ENCODE measurements at regions not wholly inside any gene's neighbourhood (a gene's known extent, or its start where the extent isn't known, plus 50 kb on each side); places are given as distances from the start of the nearest gene placed in this dataset.
A peak's percentile ranks its signal among the peaks of the same experiment; 100 is the strongest.

DNA sequence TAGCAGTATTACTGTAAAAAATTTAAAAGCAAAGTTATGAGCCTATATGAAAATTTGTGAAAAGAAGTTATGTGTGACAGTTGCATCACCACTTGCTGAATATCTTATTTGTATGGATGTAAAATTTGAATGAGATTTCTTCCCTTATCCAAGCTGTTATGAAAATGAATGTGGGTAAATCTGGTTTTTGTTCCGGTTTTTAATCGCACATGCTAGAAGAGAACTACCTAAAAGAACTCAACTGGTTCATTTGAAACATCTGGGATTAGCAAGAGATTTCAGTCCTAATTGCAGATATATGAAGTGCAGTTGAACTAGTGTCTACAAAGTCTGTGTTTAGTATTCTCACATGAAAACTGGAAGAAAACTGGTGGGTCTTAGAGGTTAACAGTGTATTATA, 467.1 kb upstream of the SPHKAP start:
- intact Hi-C loops (cut with DNase I) = no loop called here
- Histone ChIP-seq H3K4me3 (no peak overlapping the region), H3K9me3 (replicated peaks in 1 of 3) (no peaks in the 10 kb centered on the region), H3K4me1 (replicated peaks in 1 of 2) (peaks cover 12 to 19% of the 10 kb centered on the region in 2 donors), H3K27me3 (no peaks in the 10 kb centered on the region), H3K27ac (no peak overlapping the region), H3K36me3 (replicated peaks in 1 of 2) (no peaks in the 10 kb centered on the region)
- 85 to 96% (median 94%) methylated on average over 2 of the region's 2 CpGs for WGBS, 4 donors
- DNase-seq = no peak
- TF ChIP-seq, protein P1, sequence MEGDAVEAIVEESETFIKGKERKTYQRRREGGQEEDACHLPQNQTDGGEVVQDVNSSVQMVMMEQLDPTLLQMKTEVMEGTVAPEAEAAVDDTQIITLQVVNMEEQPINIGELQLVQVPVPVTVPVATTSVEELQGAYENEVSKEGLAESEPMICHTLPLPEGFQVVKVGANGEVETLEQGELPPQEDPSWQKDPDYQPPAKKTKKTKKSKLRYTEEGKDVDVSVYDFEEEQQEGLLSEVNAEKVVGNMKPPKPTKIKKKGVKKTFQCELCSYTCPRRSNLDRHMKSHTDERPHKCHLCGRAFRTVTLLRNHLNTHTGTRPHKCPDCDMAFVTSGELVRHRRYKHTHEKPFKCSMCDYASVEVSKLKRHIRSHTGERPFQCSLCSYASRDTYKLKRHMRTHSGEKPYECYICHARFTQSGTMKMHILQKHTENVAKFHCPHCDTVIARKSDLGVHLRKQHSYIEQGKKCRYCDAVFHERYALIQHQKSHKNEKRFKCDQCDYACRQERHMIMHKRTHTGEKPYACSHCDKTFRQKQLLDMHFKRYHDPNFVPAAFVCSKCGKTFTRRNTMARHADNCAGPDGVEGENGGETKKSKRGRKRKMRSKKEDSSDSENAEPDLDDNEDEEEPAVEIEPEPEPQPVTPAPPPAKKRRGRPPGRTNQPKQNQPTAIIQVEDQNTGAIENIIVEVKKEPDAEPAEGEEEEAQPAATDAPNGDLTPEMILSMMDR (IDR thresholded peaks at IDR 0.05) = no peak
- no peak for TF ChIP-seq POLR2A (IDR thresholded peaks at IDR 0.05)

DNA sequence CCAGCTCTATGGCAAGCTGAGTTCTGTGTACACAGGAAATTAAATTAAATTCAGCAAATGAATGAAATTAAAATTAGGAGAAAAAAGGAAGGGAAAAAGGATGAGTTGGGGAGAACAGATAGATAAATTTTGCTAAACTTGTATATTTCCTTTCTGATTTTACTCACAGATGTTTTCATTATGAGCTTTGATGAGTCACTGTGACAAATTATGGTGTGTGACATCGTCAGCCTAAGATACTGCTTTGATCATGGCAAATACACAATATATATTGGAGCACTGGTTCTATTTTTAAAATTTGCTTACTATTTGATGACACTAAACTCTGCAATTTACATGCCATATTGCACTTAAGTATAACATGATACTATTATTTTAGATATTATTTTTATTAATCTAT, 464.6 kb upstream of the SPHKAP start:
- Histone ChIP-seq H3K4me1 (replicated peaks in 1 of 2) (peaks cover 12 to 15% of the 10 kb centered on the region in 2 donors), H3K9me3 (replicated peaks in 1 of 3) (no peaks in the 10 kb centered on the region), H3K4me3 (no peak overlapping the region), H3K27me3 (no peaks in the 10 kb centered on the region), H3K36me3 (replicated peaks in 1 of 2) (no peaks in the 10 kb centered on the region), H3K27ac (no peak overlapping the region)
- TF ChIP-seq, protein P1 (IDR thresholded peaks at IDR 0.05) = no peak
- TF ChIP-seq POLR2A (IDR thresholded peaks at IDR 0.05) = no peak
- DNase-seq = no peak
- 33 to 50% (median 42%) methylated on average over 1 of the region's 1 CpG for WGBS, 4 donors
- intact Hi-C loops (cut with DNase I) = no loop called here

DNA sequence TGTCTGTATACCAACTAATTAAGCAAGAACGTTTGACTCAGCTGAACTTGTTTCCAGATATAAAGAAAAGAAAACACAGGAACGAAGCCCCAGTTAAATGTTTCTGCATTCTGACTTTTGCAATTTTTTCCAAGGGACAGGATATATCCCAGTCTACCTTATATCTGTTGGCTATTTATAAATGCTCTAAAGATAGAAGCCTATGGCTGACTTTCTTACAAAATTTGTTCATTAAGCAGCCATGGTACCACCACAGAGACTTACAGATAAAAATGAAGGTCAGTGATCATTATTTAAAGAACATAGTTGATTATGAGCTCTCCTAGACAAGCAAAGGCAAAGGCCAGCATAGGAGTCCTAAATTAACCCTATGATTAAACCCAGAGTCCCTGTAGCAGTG, 462.7 kb upstream of the SPHKAP start:
- no peaks in the 10 kb centered on the region for H3K9me3 ChIP-seq (replicated peaks in 1 of 3)
- no peaks in the 10 kb centered on the region for H3K27me3 ChIP-seq
- DNase-seq = no peak
- WGBS, 4 donors = 35 to 42% (median 36%) methylated on average over 2 of the region's 2 CpGs
- peak overlapping the region in 1 of 5 donors; percentile 4 for H3K27ac ChIP-seq
- H3K36me3 ChIP-seq (replicated peaks in 1 of 2) = no peaks in the 10 kb centered on the region
- no peak for TF ChIP-seq POLR2A (IDR thresholded peaks at IDR 0.05)
- TF ChIP-seq, protein P1 (IDR thresholded peaks at IDR 0.05) = no peak
- intact Hi-C loops (cut with DNase I) = no loop called here
- H3K4me3 ChIP-seq = no peak overlapping the region
- H3K4me1 ChIP-seq (replicated peaks in 1 of 2) = peaks cover 12 to 15% of the 10 kb centered on the region in 2 donors

DNA sequence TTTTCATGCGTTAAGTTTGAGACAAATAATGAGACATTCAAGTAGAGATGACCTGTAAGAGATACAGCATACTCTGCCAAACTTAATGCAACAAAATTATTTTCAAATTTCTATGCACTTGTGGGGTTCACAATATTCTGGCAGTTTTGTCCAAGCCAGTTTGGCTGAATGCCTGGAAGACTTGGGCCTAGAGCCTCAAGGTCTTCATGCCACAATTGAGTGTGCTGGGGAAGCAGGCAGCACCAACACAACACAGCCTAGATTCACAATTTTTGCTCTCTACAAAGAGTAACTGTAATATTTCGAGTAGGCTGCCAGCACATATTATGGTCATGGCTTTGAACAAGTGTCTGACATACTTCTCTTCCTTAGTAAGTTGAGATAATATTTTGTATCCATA, 461.4 kb upstream of the SPHKAP start:
- no peaks in the 10 kb centered on the region for H3K9me3 ChIP-seq (replicated peaks in 1 of 3)
- 48 to 64% (median 52%) methylated on average over 2 of the region's 2 CpGs for WGBS, 4 donors
- intact Hi-C loops (cut with DNase I) = no loop called here
- no peak overlapping the region for H3K4me3 ChIP-seq
- no peaks in the 10 kb centered on the region for H3K36me3 ChIP-seq (replicated peaks in 1 of 2)
- TF ChIP-seq, protein P1 (IDR thresholded peaks at IDR 0.05) = no peak
- TF ChIP-seq POLR2A (IDR thresholded peaks at IDR 0.05) = no peak
- H3K27me3 ChIP-seq = no peaks in the 10 kb centered on the region
- H3K4me1 ChIP-seq (replicated peaks in 1 of 2) = peaks cover 12 to 15% of the 10 kb centered on the region in 2 donors
- DNase-seq = peak; percentile 42 to 67 (median 53)
- H3K27ac ChIP-seq = no peak overlapping the region
